ENCODE measurements at regions not wholly inside any gene's neighbourhood (a gene's known extent, or its start where the extent isn't known, plus 50 kb on each side); places are given as distances from the start of the nearest gene placed in this dataset.

DNA sequence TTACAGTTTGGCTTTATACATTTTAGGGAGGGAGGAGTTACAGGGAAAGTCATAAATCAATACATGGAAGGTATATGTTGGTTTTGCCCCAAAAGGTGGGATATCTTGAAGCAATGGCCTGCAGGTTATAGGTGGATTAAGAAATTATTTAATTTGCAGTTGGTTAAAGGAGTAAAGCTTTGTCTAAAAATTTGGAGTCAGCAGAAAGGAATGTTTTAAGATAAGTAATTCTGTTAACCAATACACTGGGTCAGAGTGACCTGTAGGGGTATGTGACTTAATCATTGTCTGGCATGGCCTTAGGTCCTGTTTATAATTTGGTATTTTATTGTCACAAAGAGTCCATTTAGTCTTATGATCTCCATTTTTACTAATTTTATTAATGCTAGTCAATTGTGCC lies 115.0 kb downstream of the AGTR2 start:
- TF ChIP-seq, protein P1, sequence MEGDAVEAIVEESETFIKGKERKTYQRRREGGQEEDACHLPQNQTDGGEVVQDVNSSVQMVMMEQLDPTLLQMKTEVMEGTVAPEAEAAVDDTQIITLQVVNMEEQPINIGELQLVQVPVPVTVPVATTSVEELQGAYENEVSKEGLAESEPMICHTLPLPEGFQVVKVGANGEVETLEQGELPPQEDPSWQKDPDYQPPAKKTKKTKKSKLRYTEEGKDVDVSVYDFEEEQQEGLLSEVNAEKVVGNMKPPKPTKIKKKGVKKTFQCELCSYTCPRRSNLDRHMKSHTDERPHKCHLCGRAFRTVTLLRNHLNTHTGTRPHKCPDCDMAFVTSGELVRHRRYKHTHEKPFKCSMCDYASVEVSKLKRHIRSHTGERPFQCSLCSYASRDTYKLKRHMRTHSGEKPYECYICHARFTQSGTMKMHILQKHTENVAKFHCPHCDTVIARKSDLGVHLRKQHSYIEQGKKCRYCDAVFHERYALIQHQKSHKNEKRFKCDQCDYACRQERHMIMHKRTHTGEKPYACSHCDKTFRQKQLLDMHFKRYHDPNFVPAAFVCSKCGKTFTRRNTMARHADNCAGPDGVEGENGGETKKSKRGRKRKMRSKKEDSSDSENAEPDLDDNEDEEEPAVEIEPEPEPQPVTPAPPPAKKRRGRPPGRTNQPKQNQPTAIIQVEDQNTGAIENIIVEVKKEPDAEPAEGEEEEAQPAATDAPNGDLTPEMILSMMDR (IDR thresholded peaks at IDR 0.05), result no peak
- TF ChIP-seq POLR2A (IDR thresholded peaks at IDR 0.05), result no peak

All from lower leg skin (tissue), 3 donors.